Kidney epithelial cell (primary cell): ENCODE measurements at regions not wholly inside any gene's neighbourhood (a gene's known extent, or its start where the extent isn't known, plus 50 kb on each side); places are given as distances from the start of the nearest gene placed in this dataset.
A peak's percentile ranks its signal among the peaks of the same experiment; 100 is the strongest.

ENCODE experiments used
- DNase-seq: peaks from one replicate; pipeline ENCODE4 v3.0.0-alpha.2; 2010; ENCODE audit warnings: low read depth
- H3K27me3 ChIP-seq: 2 replicates; pipeline ENCODE4 v1.6.0; 2011; ENCODE audit warnings: low read length; ENCODE audit not compliant: control insufficient read depth, insufficient read depth
- H3K36me3 ChIP-seq: 2 replicates; pipeline ENCODE4 v1.5.1; 2011; ENCODE audit warnings: low read length; ENCODE audit not compliant: control insufficient read depth, insufficient read depth
- H3K4me3 ChIP-seq: 2 replicates; pipeline ENCODE4 v1.5.1; 2011; ENCODE audit warnings: low read depth, mild to moderate bottlenecking, control low read depth, low read length
- TF ChIP-seq, protein P1 (sequence below): IDR thresholded peaks from 2 replicates; pipeline ENCODE4 v1.5.1; 2011; ENCODE audit warnings: mild to moderate bottlenecking, moderate library complexity, low read length, control low read depth, inconsistent platforms; ENCODE audit not compliant: insufficient read depth, poor library complexity, severe bottlenecking

DNA sequence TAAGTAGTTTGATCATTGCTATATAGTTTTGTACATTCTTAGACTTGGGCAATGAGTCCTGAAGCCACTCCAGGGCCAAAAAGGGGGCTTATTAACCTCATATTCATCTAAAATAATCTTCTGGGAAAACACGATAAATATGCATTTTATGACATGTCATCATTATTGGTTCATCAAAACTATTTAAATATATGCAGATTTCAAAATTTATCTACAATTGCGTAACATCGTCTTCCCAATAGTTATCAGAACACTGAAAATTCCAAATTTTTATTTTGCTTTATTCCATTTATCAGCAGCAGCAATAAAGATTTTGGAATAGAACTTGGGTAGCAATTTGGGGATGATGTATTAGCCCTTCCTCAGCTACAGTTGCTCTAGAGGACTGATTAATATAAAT, 550.0 kb downstream of the IQCM start:
- TF ChIP-seq, protein P1, sequence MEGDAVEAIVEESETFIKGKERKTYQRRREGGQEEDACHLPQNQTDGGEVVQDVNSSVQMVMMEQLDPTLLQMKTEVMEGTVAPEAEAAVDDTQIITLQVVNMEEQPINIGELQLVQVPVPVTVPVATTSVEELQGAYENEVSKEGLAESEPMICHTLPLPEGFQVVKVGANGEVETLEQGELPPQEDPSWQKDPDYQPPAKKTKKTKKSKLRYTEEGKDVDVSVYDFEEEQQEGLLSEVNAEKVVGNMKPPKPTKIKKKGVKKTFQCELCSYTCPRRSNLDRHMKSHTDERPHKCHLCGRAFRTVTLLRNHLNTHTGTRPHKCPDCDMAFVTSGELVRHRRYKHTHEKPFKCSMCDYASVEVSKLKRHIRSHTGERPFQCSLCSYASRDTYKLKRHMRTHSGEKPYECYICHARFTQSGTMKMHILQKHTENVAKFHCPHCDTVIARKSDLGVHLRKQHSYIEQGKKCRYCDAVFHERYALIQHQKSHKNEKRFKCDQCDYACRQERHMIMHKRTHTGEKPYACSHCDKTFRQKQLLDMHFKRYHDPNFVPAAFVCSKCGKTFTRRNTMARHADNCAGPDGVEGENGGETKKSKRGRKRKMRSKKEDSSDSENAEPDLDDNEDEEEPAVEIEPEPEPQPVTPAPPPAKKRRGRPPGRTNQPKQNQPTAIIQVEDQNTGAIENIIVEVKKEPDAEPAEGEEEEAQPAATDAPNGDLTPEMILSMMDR = no peak
- Histone ChIP-seq H3K27me3 (no peaks in the 10 kb centered on the region), H3K4me3 (no peak overlapping the region), H3K36me3 (no peaks in the 10 kb centered on the region)
- no peak for DNase-seq

DNA sequence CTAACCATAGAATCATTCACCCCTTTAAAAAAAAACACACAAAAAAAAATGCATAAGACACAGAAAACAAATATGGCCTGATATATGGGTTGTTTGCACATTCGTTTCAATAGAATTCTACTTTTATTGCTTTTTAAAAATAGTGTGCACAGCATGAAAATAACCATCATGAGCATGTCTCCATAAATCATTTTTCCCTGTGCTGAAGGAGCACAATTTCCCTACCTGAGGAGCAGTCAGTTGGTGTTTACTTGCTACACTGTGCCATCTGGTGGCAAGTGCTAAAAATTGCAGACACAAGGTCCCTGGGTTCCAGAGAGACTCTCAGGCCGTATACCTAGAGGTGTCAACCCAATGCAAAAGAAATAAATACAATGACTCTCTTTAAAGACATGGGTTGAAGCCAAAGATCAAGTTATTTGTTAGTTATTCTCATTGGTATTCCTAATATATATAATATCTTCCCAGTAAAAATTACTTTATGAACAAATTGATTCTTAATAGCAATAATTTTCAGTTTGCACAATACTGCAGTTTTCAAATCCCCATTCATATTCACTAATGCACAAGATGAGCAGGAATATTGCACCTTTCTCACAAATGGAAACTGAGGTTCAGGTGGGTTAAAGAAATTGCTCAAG, 551.4 kb downstream of the IQCM start:
- no peaks in the 10 kb centered on the region for H3K36me3 ChIP-seq
- TF ChIP-seq, protein P1 = peak; percentile 76
- DNase-seq = peak; percentile 10
- H3K4me3 ChIP-seq = no peak overlapping the region
- H3K27me3 ChIP-seq = no peaks in the 10 kb centered on the region

DNA sequence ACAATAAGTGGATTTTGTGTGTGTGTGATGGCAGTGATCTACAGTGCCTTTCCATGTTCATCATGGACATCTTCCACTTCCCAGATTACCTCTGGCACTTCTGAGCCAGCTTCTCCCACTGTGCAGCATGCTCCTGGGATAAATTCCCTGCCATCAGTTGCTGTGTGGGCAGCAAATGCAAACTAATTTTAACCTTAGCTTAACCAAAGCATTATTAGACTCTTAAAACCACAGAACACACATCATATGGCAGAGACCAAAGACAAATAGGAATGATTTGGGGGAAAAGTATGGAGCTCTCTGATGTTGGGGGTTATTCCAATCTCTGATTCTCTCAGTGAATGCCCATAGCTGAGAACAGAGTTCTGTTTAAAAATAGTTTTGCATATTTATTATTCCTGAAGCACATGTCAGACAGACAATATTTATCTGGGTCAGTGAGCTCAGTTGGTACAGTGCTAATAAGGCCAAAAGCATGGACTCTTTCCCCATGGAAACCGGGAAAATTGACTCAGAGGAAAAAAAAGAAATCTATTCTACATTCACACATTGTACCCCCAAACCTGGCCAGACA, 567.4 kb downstream of the IQCM start:
- Histone ChIP-seq H3K36me3 (no peaks in the 10 kb centered on the region), H3K4me3 (no peak overlapping the region), H3K27me3 (no peaks in the 10 kb centered on the region)
- DNase-seq = no peak
- TF ChIP-seq, protein P1 = no peak

DNA sequence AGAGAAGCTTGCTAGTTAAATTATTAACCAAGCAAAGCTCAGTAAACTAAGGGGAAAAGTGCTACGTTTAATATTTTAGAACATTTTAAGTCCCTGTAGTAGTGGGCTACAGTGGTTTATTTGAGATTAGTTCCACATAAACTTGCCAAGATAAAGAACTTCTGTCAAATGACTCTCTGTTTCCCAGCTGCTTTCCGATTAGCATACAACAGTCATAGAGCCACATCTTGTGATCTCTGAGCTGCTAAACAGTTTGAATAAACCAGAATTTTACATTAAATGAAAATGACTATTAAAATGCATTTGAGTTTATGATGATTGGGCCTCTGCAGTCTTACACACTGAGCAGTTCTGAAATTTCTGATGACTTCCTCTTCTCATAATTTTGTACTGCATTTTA, 568.5 kb downstream of the IQCM start:
- Histone ChIP-seq H3K36me3 (no peaks in the 10 kb centered on the region), H3K4me3 (no peak overlapping the region), H3K27me3 (no peaks in the 10 kb centered on the region)
- TF ChIP-seq, protein P1 = no peak
- no peak for DNase-seq

DNA sequence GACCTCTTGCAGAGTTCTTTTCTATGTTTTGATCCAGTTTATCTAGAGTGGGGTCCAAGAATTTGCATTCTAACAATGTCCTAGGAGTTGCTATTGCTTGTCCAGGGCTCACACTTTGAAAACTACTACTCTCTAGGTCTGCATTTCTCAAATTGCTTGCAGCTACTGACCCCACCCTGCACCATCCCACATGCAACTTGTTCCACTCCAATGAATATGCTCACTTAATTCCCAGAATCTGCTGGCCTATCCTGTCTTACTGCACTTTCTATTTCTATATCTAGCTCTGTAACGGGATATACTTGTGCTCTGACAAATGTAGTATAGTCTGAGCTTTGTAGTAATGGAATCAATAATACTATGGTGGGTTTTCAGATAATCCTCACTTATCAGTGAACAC, 570.3 kb downstream of the IQCM start:
- TF ChIP-seq, protein P1 = no peak
- Histone ChIP-seq H3K36me3 (no peaks in the 10 kb centered on the region), H3K27me3 (no peaks in the 10 kb centered on the region), H3K4me3 (no peak overlapping the region)
- DNase-seq = no peak

DNA sequence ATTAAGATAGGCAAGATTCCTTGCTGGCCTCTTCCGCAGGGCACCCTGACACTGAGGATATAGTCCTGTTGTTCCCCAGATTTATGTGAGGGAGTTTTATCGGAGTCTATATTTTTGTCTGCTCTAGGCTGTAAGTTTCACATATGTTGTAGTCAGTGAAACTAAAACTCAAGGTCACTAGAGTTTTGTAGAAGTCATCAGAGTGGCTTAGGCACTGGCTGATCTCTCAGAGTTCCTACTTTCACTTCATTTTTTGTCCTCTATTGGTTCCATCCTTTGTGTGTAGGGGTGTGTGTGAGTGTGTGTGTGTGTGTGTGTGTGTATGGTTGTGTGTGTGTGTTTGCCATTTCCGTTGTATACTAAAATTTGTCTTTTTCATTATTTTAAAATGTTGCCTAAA, 577.5 kb downstream of the IQCM start:
- Histone ChIP-seq H3K27me3 (no peaks in the 10 kb centered on the region), H3K4me3 (no peak overlapping the region), H3K36me3 (no peaks in the 10 kb centered on the region)
- no peak for DNase-seq
- TF ChIP-seq, protein P1 = no peak
